Neuronal stem cell (in vitro differentiated cells): ENCODE measurements at regions not wholly inside any gene's neighbourhood (a gene's known extent, or its start where the extent isn't known, plus 50 kb on each side); places are given as distances from the start of the nearest gene placed in this dataset.

Experiments
- DNase-seq: peaks from one replicate; pipeline ENCODE4 v3.0.0-alpha.2; 2013; ENCODE audit warnings: low spot score
- H2AFZ ChIP-seq: one replicate; pipeline ENCODE4 v1.6.1; 2013; ENCODE audit warnings: mild to moderate bottlenecking, low read length, inconsistent platforms
- H2AK5ac ChIP-seq: 2 replicates; pipeline ENCODE4 v1.6.1; 2013; ENCODE audit warnings: low read depth, mild to moderate bottlenecking, inconsistent platforms, low read length, moderate library complexity, mixed read lengths
- H2BK120ac ChIP-seq: 2 replicates; pipeline ENCODE4 v1.6.1; 2013; ENCODE audit warnings: low read depth, mild to moderate bottlenecking, inconsistent platforms, low read length, moderate library complexity, mixed read lengths
- H2BK12ac ChIP-seq: one replicate; pipeline ENCODE4 v1.6.1; 2013; ENCODE audit warnings: low read length, inconsistent platforms
- H2BK15ac ChIP-seq: 2 replicates; pipeline ENCODE4 v1.6.1; 2013; ENCODE audit warnings: mild to moderate bottlenecking, low read length, inconsistent platforms, mixed read lengths
- H2BK5ac ChIP-seq: one replicate; pipeline ENCODE4 v1.6.1; 2013; ENCODE audit warnings: inconsistent platforms, mild to moderate bottlenecking, low read length, moderate library complexity
- H3K14ac ChIP-seq: one replicate; pipeline ENCODE4 v1.6.1; 2013; ENCODE audit warnings: low read length, inconsistent platforms
- H3K18ac ChIP-seq: 2 replicates; pipeline ENCODE4 v1.6.1; 2013; ENCODE audit warnings: low read length, inconsistent platforms
- H3K23ac ChIP-seq: 2 replicates; pipeline ENCODE4 v1.6.1; 2013; ENCODE audit warnings: low read depth, mild to moderate bottlenecking, mixed read lengths, low read length, inconsistent platforms; ENCODE audit not compliant: poor library complexity
- H3K27ac ChIP-seq: replicated peaks from 3 replicates; pipeline ENCODE4 v1.5.1; 2013; ENCODE audit warnings: low read length, inconsistent platforms
- H3K27me3 ChIP-seq, 3 experiments: 2 replicates each; pipeline ENCODE4 v1.6.1; 2013; ENCODE audit warnings: low read length in 3 of 3, mild to moderate bottlenecking in 2 of 3, inconsistent platforms in 1 of 3, low read depth in 1 of 3, mixed read lengths in 1 of 3, moderate library complexity in 1 of 3; ENCODE audit not compliant: control insufficient read depth in 3 of 3, insufficient read depth in 3 of 3
- H3K36me3 ChIP-seq, 2 donors: replicated peaks in 1 of 2; 2 replicates each; pipeline ENCODE4 v1.6.1; 2013; ENCODE audit warnings: low read length in 2 of 2; ENCODE audit not compliant: control insufficient read depth in 2 of 2, insufficient read depth in 2 of 2
- H3K4ac ChIP-seq: 2 replicates; pipeline ENCODE4 v1.6.1; 2013; ENCODE audit warnings: inconsistent platforms, mild to moderate bottlenecking, low read length, moderate library complexity
- H3K4me1 ChIP-seq, 2 donors: 1 replicate in 1 of 2; 2 replicates in 1 of 2; pipeline ENCODE4 v1.6.1; 2013; ENCODE audit warnings: low read length in 2 of 2, low read depth in 1 of 2; ENCODE audit not compliant: control insufficient read depth in 2 of 2, insufficient read depth in 1 of 2
- H3K4me2 ChIP-seq: one replicate; pipeline ENCODE4 v1.6.1; 2013; ENCODE audit warnings: mild to moderate bottlenecking, low read length, inconsistent platforms; ENCODE audit not compliant: insufficient read depth, poor library complexity, severe bottlenecking
- H3K4me3 ChIP-seq, 2 donors: 2 replicates each; pipeline ENCODE4 v1.5.1; 2013; ENCODE audit warnings: low read length in 2 of 2, mild to moderate bottlenecking in 2 of 2, inconsistent platforms in 1 of 2, moderate library complexity in 1 of 2
- H3K79me1 ChIP-seq: one replicate; pipeline ENCODE4 v1.6.1; 2013; ENCODE audit warnings: low read depth, mild to moderate bottlenecking, inconsistent platforms, low read length, moderate library complexity
- H3K9ac ChIP-seq: one replicate; pipeline ENCODE4 v1.6.1; 2013; ENCODE audit warnings: mild to moderate bottlenecking, low read depth, low read length, inconsistent platforms; ENCODE audit not compliant: poor library complexity
- H3K9me3 ChIP-seq, 2 donors: replicated peaks in 1 of 2; 2 replicates each; pipeline versions ENCODE3 to v1.6.1; 2013; ENCODE audit warnings: low read length in 2 of 2, mild to moderate bottlenecking in 2 of 2, inconsistent platforms in 1 of 2, low read depth in 1 of 2, mixed read lengths in 1 of 2, moderate library complexity in 1 of 2; ENCODE audit not compliant: control insufficient read depth in 2 of 2, insufficient read depth in 1 of 2
- H4K8ac ChIP-seq: one replicate; pipeline ENCODE4 v1.6.1; 2013; ENCODE audit warnings: low read depth, mild to moderate bottlenecking, inconsistent platforms, low read length, moderate library complexity
- H4K91ac ChIP-seq: one replicate; pipeline ENCODE4 v1.6.1; 2013; ENCODE audit warnings: low read length, low read depth, mild to moderate bottlenecking, inconsistent platforms; ENCODE audit not compliant: poor library complexity
- WGBS, 2 donors: extraction: QIAGEN DNeasy Blood & Tissue Kit; methylation state at CpG; one replicate each; pipeline ENCODE4 v1.1.7; 2013; ENCODE audit warnings: missing lambda C conversion rate in 2 of 2, mixed read lengths in 1 of 2; ENCODE audit not compliant: insufficient read length in 2 of 2, insufficient replicate concordance in 1 of 2; ENCODE audit errors: extremely low coverage in 2 of 2; 5-methylcytosine and 5-hydroxymethylcytosine counted together

GRCh38 chr9:29439961-29440360 is 1866.7 kb upstream of the C9orf72 start:
- no peak overlapping the region for H4K91ac ChIP-seq
- H3K79me1 ChIP-seq: no peaks in the 10 kb centered on the region
- H3K18ac ChIP-seq: no peak overlapping the region
- H2BK12ac ChIP-seq: no peak overlapping the region
- H3K9me3 ChIP-seq: no peaks in the 10 kb centered on the region
- H3K4me1 ChIP-seq: no peaks in the 10 kb centered on the region
- H3K9ac ChIP-seq: no peak overlapping the region
- H2BK15ac ChIP-seq: no peak overlapping the region
- no peaks in the 10 kb centered on the region for H3K36me3 ChIP-seq
- no peak overlapping the region for H3K4ac ChIP-seq
- no peak overlapping the region for H2AK5ac ChIP-seq
- H3K27ac ChIP-seq: no peak overlapping the region
- H3K4me3 ChIP-seq: no peak overlapping the region
- WGBS, 2 donors: no CpG with 5 or more reads among the region's 2 CpGs
- no peak overlapping the region for H2AFZ ChIP-seq
- no peak for DNase-seq
- H3K23ac ChIP-seq: no peak overlapping the region
- H4K8ac ChIP-seq: no peak overlapping the region
- no peak overlapping the region for H2BK120ac ChIP-seq
- no peaks in the 10 kb centered on the region for H3K27me3 ChIP-seq
- H2BK5ac ChIP-seq: no peak overlapping the region
- H3K4me2 ChIP-seq: no peak overlapping the region
- no peak overlapping the region for H3K14ac ChIP-seq

- Histone ChIP-seq H2AFZ (no peak overlapping the region), H3K79me1 (no peaks in the 10 kb centered on the region), H3K9ac (no peak overlapping the region), H3K4ac (no peak overlapping the region), H3K4me1 (no peaks in the 10 kb centered on the region), H4K91ac (no peak overlapping the region), H3K9me3 (no peaks in the 10 kb centered on the region), H2AK5ac (no peak overlapping the region), H3K4me3 (no peak overlapping the region), H2BK15ac (no peak overlapping the region), H4K8ac (no peak overlapping the region), H3K27ac (no peak overlapping the region), H3K36me3 (no peaks in the 10 kb centered on the region), H2BK12ac (no peak overlapping the region), H3K27me3 (no peaks in the 10 kb centered on the region), H3K23ac (no peak overlapping the region), H3K4me2 (no peak overlapping the region), H2BK120ac (no peak overlapping the region), H2BK5ac (no peak overlapping the region), H3K14ac (no peak overlapping the region), H3K18ac (no peak overlapping the region)
- whole genome bisulfite sequencing, 2 donors: no CpG with 5 or more reads among the region's 4 CpGs
- no peak for DNase-seq
Measured at GRCh38 chr9:29440449-29440848, 1867.2 kb upstream of the C9orf72 start.

GRCh38 chr9:29445751-29446150 is 1872.5 kb upstream of the C9orf72 start:
- Histone ChIP-seq H3K4me1 (no peaks in the 10 kb centered on the region), H3K36me3 (no peaks in the 10 kb centered on the region), H3K18ac (no peak overlapping the region), H3K23ac (no peak overlapping the region), H2BK12ac (no peak overlapping the region), H3K4me3 (no peak overlapping the region), H3K79me1 (no peaks in the 10 kb centered on the region), H2AFZ (no peak overlapping the region), H3K9ac (no peak overlapping the region), H3K27me3 (no peaks in the 10 kb centered on the region), H2AK5ac (no peak overlapping the region), H2BK15ac (no peak overlapping the region), H3K27ac (no peak overlapping the region), H3K14ac (no peak overlapping the region), H3K4ac (no peak overlapping the region), H2BK5ac (no peak overlapping the region), H4K8ac (no peak overlapping the region), H4K91ac (no peak overlapping the region), H3K9me3 (no peaks in the 10 kb centered on the region), H3K4me2 (no peak overlapping the region), H2BK120ac (no peak overlapping the region)
- WGBS, 2 donors: no CpG with 5 or more reads among the region's 3 CpGs
- no peak for DNase-seq

GRCh38 chr9:29449306-29449705 is 1876.0 kb upstream of the C9orf72 start:
- no peak for DNase-seq
- no peaks in the 10 kb centered on the region for H3K36me3 ChIP-seq
- no peak overlapping the region for H3K14ac ChIP-seq
- H3K79me1 ChIP-seq: no peaks in the 10 kb centered on the region
- no peak overlapping the region for H3K9ac ChIP-seq
- no peak overlapping the region for H2BK5ac ChIP-seq
- no peaks in the 10 kb centered on the region for H3K9me3 ChIP-seq
- no peak overlapping the region for H3K4me2 ChIP-seq
- no peak overlapping the region for H2BK12ac ChIP-seq
- H3K23ac ChIP-seq: no peak overlapping the region
- no peak overlapping the region for H4K8ac ChIP-seq
- H2BK120ac ChIP-seq: no peak overlapping the region
- H3K4ac ChIP-seq: no peak overlapping the region
- H2BK15ac ChIP-seq: no peak overlapping the region
- H4K91ac ChIP-seq: no peak overlapping the region
- H3K27me3 ChIP-seq: no peaks in the 10 kb centered on the region
- H3K4me1 ChIP-seq: no peaks in the 10 kb centered on the region
- no peak overlapping the region for H3K18ac ChIP-seq
- H2AK5ac ChIP-seq: no peak overlapping the region
- H2AFZ ChIP-seq: no peak overlapping the region
- no peak overlapping the region for H3K4me3 ChIP-seq
- H3K27ac ChIP-seq: no peak overlapping the region
